Astrocyte (in vitro differentiated cells and primary cell): ENCODE measurements at regions not wholly inside any gene's neighbourhood (a gene's known extent, or its start where the extent isn't known, plus 50 kb on each side); places are given as distances from the start of the nearest gene placed in this dataset.

ENCODE experiments used
- EZH2 ChIP-seq: IDR thresholded peaks from 2 replicates; pipeline ENCODE4 v1.6.1; 2012; ENCODE audit warnings: mild to moderate bottlenecking, low read length, inconsistent platforms; ENCODE audit not compliant: insufficient read depth
- TF ChIP-seq, protein P1 (sequence below): IDR thresholded peaks from 2 replicates; pipeline ENCODE4 v1.5.1; 2011; ENCODE audit warnings: low read depth, mild to moderate bottlenecking, inconsistent platforms, low read length, moderate library complexity; ENCODE audit not compliant: insufficient read depth

GRCh38 chr12:102595315-102595714, 115.0 kb upstream of the IGF1 start:
- TF ChIP-seq, protein P1, sequence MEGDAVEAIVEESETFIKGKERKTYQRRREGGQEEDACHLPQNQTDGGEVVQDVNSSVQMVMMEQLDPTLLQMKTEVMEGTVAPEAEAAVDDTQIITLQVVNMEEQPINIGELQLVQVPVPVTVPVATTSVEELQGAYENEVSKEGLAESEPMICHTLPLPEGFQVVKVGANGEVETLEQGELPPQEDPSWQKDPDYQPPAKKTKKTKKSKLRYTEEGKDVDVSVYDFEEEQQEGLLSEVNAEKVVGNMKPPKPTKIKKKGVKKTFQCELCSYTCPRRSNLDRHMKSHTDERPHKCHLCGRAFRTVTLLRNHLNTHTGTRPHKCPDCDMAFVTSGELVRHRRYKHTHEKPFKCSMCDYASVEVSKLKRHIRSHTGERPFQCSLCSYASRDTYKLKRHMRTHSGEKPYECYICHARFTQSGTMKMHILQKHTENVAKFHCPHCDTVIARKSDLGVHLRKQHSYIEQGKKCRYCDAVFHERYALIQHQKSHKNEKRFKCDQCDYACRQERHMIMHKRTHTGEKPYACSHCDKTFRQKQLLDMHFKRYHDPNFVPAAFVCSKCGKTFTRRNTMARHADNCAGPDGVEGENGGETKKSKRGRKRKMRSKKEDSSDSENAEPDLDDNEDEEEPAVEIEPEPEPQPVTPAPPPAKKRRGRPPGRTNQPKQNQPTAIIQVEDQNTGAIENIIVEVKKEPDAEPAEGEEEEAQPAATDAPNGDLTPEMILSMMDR = no peak
- TF ChIP-seq EZH2 = no peak
